AG20443 (cell line): ENCODE measurements at regions not wholly inside any gene's neighbourhood (a gene's known extent, or its start where the extent isn't known, plus 50 kb on each side); places are given as distances from the start of the nearest gene placed in this dataset.

Experiments
- DNase-seq: peaks from one replicate; pipeline ENCODE4 v3.0.0; 2012; ENCODE audit warnings: low spot score, mixed read lengths

GRCh38 chr5:5793242-5794117 lies 371.0 kb downstream of the ICE1 start:
- no peak for DNase-seq

- DNase-seq, result no peak
These were observed 369.6 kb downstream of the ICE1 start for GRCh38 chr5:5792106-5792505.

- DNase-seq, result no peak
These were observed 366.3 kb downstream of the ICE1 start for GRCh38 chr5:5788793-5789192.

GRCh38 chr5:5787373-5787772 lies 364.9 kb downstream of the ICE1 start:
- DNase-seq, result no peak

GRCh38 chr5:5784101-5784500 lies 361.6 kb downstream of the ICE1 start:
- DNase-seq, result no peak

GRCh38 chr5:5783021-5783420 lies 360.5 kb downstream of the ICE1 start:
- DNase-seq, result no peak

GRCh38 chr5:5782402-5782801 lies 359.9 kb downstream of the ICE1 start:
- DNase-seq, result no peak

GRCh38 chr5:5781335-5781734 lies 358.9 kb downstream of the ICE1 start:
- no peak for DNase-seq

- no peak for DNase-seq
These were observed 357.8 kb downstream of the ICE1 start for GRCh38 chr5:5780253-5780652.

GRCh38 chr5:5777013-5777412 lies 354.5 kb downstream of the ICE1 start:
- DNase-seq, result no peak

GRCh38 chr5:5772202-5772601 lies 349.7 kb downstream of the ICE1 start:
- DNase-seq, result no peak

- no peak for DNase-seq
These were observed 348.3 kb downstream of the ICE1 start for GRCh38 chr5:5770825-5771224.

GRCh38 chr5:5767286-5767928 lies 344.9 kb downstream of the ICE1 start:
- DNase-seq, result no peak

GRCh38 chr5:5765066-5765850 lies 342.8 kb downstream of the ICE1 start:
- DNase-seq, result no peak

- no peak for DNase-seq
These were observed 341.8 kb downstream of the ICE1 start for GRCh38 chr5:5764246-5764645.

- no peak for DNase-seq
These were observed 334.3 kb downstream of the ICE1 start for GRCh38 chr5:5756762-5757161.

- no peak for DNase-seq
These were observed 333.4 kb downstream of the ICE1 start for GRCh38 chr5:5755888-5756287.

GRCh38 chr5:5752844-5753243 lies 330.4 kb downstream of the ICE1 start:
- no peak for DNase-seq

GRCh38 chr5:5751987-5752386 lies 329.5 kb downstream of the ICE1 start:
- no peak for DNase-seq

GRCh38 chr5:5751498-5751897 lies 329.0 kb downstream of the ICE1 start:
- no peak for DNase-seq

- no peak for DNase-seq
These were observed 318.9 kb downstream of the ICE1 start for GRCh38 chr5:5741418-5741817.

GRCh38 chr5:5739490-5739945 lies 317.0 kb downstream of the ICE1 start:
- DNase-seq, result no peak
